CMK (cell line): ENCODE measurements at regions not wholly inside any gene's neighbourhood (a gene's known extent, or its start where the extent isn't known, plus 50 kb on each side); places are given as distances from the start of the nearest gene placed in this dataset.
"Not testable (repeated sequence)": the region's sequence is repeated elsewhere in the genome, so short reads cannot be mapped to it uniquely, and the experiment has no call there.

Source experiments
- DNase-seq: peaks from one replicate; pipeline ENCODE4 v3.0.0-alpha.2; 2010; ENCODE audit warnings: low read depth

- DNase-seq: no peak
These were observed 85.6 kb downstream of the OLFM1 start for GRCh38 chr9:135173066-135173465.

GRCh38 chr9:135174248-135174647 is 86.8 kb downstream of the OLFM1 start:
- DNase-seq: no peak

- DNase-seq: no peak
These were observed 87.5 kb downstream of the OLFM1 start for GRCh38 chr9:135174981-135175380.

- no peak for DNase-seq
These were observed 88.8 kb downstream of the OLFM1 start for GRCh38 chr9:135176284-135176683.

GRCh38 chr9:135177562-135177961 is 90.1 kb downstream of the OLFM1 start:
- not testable (repeated sequence) for DNase-seq

- DNase-seq: no peak
These were observed 91.0 kb downstream of the OLFM1 start for GRCh38 chr9:135178498-135178897.

- DNase-seq: no peak
These were observed 91.6 kb downstream of the OLFM1 start for GRCh38 chr9:135179041-135179440.

GRCh38 chr9:135179976-135180375 is 92.5 kb downstream of the OLFM1 start:
- DNase-seq: no peak

GRCh38 chr9:135180586-135180985 is 93.1 kb downstream of the OLFM1 start:
- DNase-seq: no peak

- DNase-seq: no peak
These were observed 93.9 kb downstream of the OLFM1 start for GRCh38 chr9:135181336-135181735.

GRCh38 chr9:135181841-135182240 is 94.4 kb downstream of the OLFM1 start:
- not testable (repeated sequence) for DNase-seq

GRCh38 chr9:135183069-135183468 is 95.6 kb downstream of the OLFM1 start:
- no peak for DNase-seq

- DNase-seq: no peak
These were observed 96.2 kb downstream of the OLFM1 start for GRCh38 chr9:135183528-135184180.

GRCh38 chr9:135184181-135185053 is 96.9 kb downstream of the OLFM1 start:
- DNase-seq: no peak

GRCh38 chr9:135185060-135185459 is 97.6 kb downstream of the OLFM1 start:
- no peak for DNase-seq

GRCh38 chr9:135186248-135187164 is 99.0 kb downstream of the OLFM1 start:
- no peak for DNase-seq

GRCh38 chr9:135187365-135187764 is 99.9 kb downstream of the OLFM1 start:
- DNase-seq: no peak

GRCh38 chr9:135188681-135189151 is 101.2 kb downstream of the OLFM1 start:
- DNase-seq: no peak

- no peak for DNase-seq
These were observed 102.0 kb downstream of the OLFM1 start for GRCh38 chr9:135189497-135189896.

GRCh38 chr9:135190789-135191577 is 103.5 kb downstream of the OLFM1 start:
- no peak for DNase-seq

- no peak for DNase-seq
These were observed 105.2 kb downstream of the OLFM1 start for GRCh38 chr9:135192686-135193085.
